SK-N-SH treated with all-trans-retinoic acid at 6 μM for 48 hours (cell line): ENCODE measurements at regions not wholly inside any gene's neighbourhood (a gene's known extent, or its start where the extent isn't known, plus 50 kb on each side); places are given as distances from the start of the nearest gene placed in this dataset.

Source experiments
- CREB5 ChIP-seq: fragments of 250-450 bp; sonication (Bioruptor Pico); IDR thresholded peaks from 2 replicates; pipeline ENCODE4 v1.5.1; 2020; ENCODE audit warnings: low read depth, mild to moderate bottlenecking, moderate library complexity
- GLIS3 ChIP-seq: fragments of 250-450 bp; sonication (Bioruptor Pico); IDR thresholded peaks from 2 replicates; pipeline ENCODE4 v1.5.0; 2020; ENCODE audit warnings: mild to moderate bottlenecking, moderate library complexity
- OSR1 ChIP-seq: fragments of 250-450 bp; sonication (Bioruptor Pico); IDR thresholded peaks from 2 replicates; pipeline ENCODE4 v1.8.0; 2022; ENCODE audit warnings: moderate library complexity, mild to moderate bottlenecking, inconsistent platforms
- PATZ1 ChIP-seq: fragments of 250-450 bp; sonication (Bioruptor Pico); IDR thresholded peaks from 2 replicates; pipeline ENCODE4 v1.8.0; 2020; ENCODE audit warnings: mild to moderate bottlenecking, moderate library complexity, borderline replicate concordance
- PPARA ChIP-seq: fragments of 250-450 bp; sonication (Bioruptor Pico); IDR thresholded peaks from 2 replicates; pipeline ENCODE4 v1.5.0; 2020; ENCODE audit warnings: mild to moderate bottlenecking, borderline replicate concordance
- RARB ChIP-seq: fragments of 250-450 bp; sonication (Bioruptor Pico); IDR thresholded peaks from 2 replicates; pipeline ENCODE4 v1.8.0; 2021; ENCODE audit warnings: mild to moderate bottlenecking, moderate library complexity
- TCF4 ChIP-seq: fragments of 250-450 bp; sonication (Bioruptor Pico); IDR thresholded peaks from 2 replicates; pipeline ENCODE4 v1.8.0; 2021; ENCODE audit warnings: mild to moderate bottlenecking, moderate library complexity, borderline replicate concordance
- ZC3H10 ChIP-seq: fragments of 250-450 bp; sonication (Bioruptor Pico); IDR thresholded peaks from 2 replicates; pipeline ENCODE4 v1.5.1; 2021; ENCODE audit warnings: mild to moderate bottlenecking, moderate library complexity
- ZFP3 ChIP-seq: fragments of 250-450 bp; sonication (Bioruptor Pico); IDR thresholded peaks from 2 replicates; pipeline ENCODE4 v1.5.0; 2020; ENCODE audit warnings: mild to moderate bottlenecking, moderate library complexity
- ZFP30 ChIP-seq: fragments of 450-650 bp; formaldehyde crosslinking; IDR thresholded peaks from 2 replicates; pipeline ENCODE4 v1.5.0; 2022; ENCODE audit warnings: mild to moderate bottlenecking, moderate library complexity
- TF ChIP-seq, protein P1 (sequence below): fragments of 250-450 bp; sonication (Bioruptor Pico); IDR thresholded peaks from 2 replicates; pipeline ENCODE4 v1.5.0; 2020; ENCODE audit warnings: mild to moderate bottlenecking, moderate library complexity

DNA sequence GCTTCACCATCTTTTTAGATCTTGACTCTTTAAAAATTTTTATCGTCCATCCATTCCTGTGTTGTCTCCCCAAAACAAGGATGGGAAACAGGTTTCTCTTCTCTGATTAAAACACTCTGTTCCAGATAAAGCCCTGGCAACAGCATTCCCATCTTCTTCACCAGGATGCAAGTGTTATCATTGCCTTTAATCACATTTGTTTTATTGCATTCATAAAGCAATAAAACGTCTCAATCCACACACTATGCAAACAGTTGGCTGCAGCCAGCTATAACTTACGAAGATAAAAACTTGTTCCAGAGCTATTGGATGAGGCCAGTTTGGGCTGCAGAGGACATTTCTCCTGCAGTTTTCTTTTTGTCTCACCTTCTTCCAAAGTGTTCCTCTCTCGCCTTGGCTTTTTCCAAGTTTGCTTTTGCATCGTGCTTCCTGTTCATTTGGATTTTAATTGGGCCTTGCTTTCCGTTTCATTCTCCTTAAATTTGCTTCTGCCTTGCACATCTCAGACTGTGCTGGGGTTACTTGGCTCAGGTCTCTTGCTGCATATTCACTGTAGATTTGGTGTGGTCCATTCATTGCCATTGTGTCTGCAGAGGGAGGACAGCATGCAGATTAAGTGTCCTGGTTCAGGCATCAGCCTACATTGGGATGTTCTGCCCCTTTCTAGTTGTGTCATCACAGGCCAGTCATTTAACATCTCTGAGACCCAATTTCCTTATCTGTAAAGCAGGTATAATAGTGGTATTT is 136.5 kb upstream of the LIFR start:
- TF ChIP-seq TCF4 (CRISPR knock-in tag) (no peak), ZC3H10 (CRISPR knock-in tag) (no peak), PPARA (CRISPR knock-in tag) (no peak), PATZ1 (CRISPR knock-in tag) (no peak), OSR1 (no peak), ZFP3 (no peak), CREB5 (CRISPR knock-in tag) (no peak), RARB (CRISPR knock-in tag) (no peak), ZFP30 (CRISPR knock-in tag) (no peak), GLIS3 (CRISPR knock-in tag) (no peak)
- TF ChIP-seq, protein P1, sequence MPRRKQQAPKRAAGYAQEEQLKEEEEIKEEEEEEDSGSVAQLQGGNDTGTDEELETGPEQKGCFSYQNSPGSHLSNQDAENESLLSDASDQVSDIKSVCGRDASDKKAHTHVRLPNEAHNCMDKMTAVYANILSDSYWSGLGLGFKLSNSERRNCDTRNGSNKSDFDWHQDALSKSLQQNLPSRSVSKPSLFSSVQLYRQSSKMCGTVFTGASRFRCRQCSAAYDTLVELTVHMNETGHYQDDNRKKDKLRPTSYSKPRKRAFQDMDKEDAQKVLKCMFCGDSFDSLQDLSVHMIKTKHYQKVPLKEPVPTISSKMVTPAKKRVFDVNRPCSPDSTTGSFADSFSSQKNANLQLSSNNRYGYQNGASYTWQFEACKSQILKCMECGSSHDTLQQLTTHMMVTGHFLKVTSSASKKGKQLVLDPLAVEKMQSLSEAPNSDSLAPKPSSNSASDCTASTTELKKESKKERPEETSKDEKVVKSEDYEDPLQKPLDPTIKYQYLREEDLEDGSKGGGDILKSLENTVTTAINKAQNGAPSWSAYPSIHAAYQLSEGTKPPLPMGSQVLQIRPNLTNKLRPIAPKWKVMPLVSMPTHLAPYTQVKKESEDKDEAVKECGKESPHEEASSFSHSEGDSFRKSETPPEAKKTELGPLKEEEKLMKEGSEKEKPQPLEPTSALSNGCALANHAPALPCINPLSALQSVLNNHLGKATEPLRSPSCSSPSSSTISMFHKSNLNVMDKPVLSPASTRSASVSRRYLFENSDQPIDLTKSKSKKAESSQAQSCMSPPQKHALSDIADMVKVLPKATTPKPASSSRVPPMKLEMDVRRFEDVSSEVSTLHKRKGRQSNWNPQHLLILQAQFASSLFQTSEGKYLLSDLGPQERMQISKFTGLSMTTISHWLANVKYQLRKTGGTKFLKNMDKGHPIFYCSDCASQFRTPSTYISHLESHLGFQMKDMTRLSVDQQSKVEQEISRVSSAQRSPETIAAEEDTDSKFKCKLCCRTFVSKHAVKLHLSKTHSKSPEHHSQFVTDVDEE (CRISPR knock-in tag), result no peak
